Glomerular visceral epithelial cell (primary cell): ENCODE measurements at regions not wholly inside any gene's neighbourhood (a gene's known extent, or its start where the extent isn't known, plus 50 kb on each side); places are given as distances from the start of the nearest gene placed in this dataset.

Source experiments
- DNase-seq: peaks from one replicate; pipeline ENCODE4 v3.0.0-alpha.2; 2016; ENCODE audit errors: extremely low spot score

DNA sequence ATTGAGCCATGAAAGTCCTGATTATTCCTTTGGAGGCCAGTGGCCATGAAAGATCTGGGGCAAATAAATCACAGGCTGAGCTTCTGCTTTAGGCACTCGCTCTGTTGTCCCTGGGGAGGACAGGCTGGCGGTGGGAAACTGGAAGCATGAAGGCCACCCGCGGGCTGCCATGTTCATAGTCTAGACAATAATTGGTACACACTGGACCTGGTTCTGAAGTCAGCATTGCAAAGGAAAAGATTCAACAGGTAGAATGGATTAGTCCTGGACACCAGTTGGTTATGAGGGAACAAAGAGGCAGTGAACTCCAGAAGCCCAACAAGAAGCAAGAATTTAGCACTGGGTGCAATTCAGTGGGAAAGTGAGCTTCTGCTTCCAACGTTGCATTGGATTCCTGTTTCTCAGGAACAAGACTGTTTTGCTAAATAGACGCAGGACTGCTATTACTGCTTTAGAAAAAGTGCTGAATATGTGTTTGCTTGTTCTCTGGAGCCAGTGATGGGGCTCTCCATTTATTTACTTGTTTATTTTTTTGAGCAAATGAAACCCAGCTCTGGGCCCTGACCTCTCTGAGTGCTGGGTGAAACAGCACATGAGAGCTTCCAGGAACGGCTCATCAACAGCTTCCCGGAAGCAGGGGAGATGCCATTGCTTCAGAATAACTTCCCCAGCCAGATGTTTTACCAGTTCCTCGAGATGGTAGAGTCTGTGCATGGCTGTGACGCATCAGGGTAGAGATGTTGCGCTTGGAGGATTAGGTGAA, 336.4 kb downstream of the ZNF536 start:
- no peak for DNase-seq

DNA sequence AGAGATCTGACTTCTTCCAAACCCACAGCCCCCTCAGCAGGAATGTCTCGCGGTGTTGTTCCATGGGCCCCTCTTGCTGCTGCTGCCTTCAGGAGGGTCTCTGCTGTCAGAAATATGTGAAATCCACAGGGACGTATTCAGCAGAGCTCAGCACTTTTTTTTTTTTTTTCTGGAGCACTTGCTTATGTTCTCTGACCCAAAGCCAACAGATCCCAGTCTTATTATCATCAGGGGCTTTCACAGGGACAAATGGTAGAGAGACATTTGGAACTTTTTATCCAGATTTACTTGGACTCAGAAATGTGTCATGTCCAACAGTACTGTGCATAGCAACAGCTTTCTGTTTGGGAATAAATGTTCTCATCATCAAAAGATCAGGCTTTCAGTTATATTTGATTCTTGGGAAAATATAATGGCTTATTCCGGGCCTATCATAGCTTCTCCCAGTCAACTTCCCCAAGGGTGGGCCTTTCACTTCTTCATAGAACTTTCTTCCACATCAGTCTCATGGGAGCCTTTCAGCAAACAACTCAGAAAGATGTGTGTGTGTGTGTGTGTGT, 332.7 kb downstream of the ZNF536 start:
- no peak for DNase-seq

DNA sequence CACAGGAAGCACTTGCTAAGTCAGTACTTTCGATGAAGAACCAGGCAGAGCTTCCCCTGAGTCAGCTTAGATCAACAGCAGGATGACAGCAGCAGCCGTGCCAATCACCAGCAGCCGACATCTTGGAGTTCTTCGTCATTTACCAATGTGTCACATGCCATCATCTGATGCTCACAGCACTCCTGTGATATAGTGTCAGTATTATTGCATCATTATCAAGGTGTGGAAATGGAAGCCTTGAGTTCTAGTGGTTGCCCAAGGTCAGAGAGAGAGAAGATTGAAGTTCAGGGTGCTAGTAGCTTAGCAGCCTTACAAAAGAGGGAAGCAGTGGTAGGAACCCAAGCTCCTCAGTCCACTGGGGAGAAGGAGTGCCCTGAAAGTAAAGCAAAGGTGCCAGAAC, 331.5 kb downstream of the ZNF536 start:
- DNase-seq: no peak

DNA sequence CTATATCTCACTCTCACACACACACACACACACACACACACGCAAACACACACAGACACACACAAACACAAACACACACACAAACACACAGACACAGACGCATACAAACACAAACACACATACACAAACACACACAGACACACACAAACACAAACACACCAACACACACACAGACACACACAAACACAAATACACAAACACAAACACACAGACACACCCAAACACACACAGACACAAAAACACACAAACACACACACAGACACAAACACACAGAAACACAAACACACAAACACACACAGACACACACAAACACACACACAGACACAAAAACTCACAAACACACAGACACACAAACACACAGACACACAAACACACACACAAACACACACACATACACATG, 329.0 kb downstream of the ZNF536 start:
- DNase-seq: no peak

DNA sequence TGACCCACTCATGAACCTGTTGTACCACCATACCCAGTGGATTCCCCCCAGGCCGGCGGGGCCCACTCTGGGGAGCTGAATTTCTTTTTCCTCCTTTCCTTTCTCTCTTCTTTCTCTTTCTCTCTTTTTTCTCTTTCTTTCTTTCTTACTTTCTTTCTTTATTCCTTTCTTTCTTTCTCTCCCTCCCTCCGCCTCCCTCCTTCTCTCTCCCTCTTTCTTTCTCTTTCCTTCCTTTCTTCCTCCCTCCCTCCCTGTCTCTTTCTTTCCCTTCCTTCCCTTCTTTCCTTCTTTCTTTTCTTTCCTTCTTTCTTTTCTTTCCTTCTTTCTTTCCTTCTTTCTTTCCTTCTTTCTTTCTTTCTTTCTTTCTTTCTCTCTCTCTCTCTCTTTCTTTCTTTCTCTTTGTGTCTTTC, 327.7 kb downstream of the ZNF536 start:
- no peak for DNase-seq

DNA sequence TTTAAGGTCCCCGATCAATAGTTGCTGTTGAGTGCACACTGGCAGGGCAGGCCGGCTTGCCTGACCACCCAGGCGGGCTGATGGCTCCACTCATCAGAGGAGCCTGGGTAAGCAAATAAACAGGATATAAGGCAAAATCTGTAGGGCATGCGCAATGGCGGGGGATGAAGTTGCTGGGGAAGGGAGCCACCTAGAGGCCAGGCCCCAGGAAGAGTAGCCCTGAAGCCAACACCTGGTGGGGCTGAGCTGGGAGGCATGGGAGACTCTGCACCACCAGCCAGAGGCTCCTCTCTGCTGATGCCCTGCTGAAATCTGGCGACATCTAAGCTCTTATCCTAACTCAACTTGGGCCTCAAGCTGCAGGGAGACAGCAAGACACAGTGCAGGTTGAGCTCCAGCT, 324.3 kb downstream of the ZNF536 start:
- no peak for DNase-seq

DNA sequence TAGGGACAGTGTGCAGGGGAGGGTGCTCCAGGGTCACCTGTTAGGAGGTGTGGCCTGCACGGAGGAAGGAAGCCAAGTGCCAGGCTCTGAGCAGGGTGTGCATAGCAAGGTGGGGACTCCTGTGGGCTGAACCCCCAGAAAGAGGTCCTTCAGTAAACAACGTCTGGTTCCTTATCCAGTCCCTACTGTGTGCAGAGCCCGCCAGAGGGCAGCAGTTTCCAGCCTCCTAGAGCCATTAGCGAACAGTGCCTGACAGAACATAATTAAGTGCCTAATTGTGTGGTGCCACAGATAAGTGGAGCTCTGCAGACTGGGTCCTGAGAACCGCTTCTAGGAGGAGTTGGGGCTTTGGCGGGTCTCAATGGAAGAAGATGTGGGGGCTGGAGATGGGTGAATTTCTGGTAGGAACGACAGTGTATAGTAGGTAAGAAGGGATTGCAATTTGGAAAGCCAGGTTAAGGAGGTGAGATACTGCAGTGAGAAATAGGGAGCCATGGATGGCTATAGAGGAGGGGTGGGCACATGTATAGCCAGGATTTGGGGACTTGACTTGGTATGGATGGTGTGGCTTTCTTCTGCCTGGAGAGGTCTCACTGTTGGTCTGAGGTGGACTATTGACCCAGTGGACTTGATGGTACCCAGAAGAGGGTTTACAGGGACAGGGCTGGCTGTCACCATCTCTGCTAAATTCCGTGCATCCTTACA, 323.1 kb downstream of the ZNF536 start:
- DNase-seq: no peak

DNA sequence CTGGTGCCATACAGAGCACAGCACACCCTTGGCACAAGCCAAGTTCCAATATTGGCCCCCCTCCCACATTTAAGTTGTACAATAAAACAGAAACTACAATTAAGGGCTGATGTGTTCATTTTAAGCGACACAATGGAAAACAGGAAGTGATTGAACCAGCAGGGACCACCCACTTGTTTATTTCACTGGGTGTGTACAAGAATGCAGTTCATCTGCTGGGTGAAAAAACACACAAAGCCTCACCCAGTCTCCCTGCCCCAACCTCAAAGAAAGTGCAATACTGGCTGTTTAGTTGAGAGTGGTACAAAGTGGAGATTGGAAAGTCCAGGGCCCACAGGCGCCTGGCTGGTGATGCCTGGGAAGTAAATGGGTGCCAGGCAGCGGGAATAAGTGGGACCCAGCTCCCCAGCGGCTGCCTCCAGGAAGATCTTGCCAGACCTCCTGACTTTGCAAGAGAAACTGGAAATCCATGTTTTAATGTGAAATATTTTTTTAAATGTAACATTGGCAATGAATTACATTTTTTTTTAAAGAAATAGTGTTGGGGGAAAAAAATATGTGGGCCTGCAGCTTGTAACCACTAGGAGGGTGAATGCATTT, 322.1 kb downstream of the ZNF536 start:
- no peak for DNase-seq

DNA sequence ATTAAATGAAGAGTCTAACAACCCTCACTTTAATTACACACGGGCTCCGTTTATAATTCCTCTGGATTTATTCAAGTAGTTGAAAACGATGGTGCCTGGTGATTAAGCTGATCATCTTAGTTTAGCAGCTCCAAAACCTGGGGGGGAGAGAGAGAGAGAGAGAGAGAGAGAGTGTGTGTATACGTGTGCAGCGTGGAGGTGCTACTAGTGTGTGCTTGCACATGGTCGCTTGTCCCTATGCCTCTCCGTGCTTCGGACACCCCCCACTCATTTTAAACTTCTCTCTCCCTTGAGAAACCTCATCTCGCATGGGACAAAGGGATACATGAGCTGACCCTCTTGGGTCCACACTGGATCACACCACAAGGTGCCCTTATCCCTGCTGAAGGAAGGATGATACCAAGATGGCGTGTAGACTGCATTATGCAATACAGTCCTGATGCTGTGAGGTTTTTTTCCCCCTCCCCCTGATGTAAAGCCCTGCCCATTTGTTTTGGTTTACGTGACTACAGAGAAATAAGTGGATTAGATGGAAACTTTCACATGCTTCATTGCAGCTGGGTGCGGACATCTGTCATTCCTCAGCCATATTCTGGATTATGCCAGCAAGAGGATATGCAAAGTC, 320.8 kb downstream of the ZNF536 start:
- DNase-seq: no peak

DNA sequence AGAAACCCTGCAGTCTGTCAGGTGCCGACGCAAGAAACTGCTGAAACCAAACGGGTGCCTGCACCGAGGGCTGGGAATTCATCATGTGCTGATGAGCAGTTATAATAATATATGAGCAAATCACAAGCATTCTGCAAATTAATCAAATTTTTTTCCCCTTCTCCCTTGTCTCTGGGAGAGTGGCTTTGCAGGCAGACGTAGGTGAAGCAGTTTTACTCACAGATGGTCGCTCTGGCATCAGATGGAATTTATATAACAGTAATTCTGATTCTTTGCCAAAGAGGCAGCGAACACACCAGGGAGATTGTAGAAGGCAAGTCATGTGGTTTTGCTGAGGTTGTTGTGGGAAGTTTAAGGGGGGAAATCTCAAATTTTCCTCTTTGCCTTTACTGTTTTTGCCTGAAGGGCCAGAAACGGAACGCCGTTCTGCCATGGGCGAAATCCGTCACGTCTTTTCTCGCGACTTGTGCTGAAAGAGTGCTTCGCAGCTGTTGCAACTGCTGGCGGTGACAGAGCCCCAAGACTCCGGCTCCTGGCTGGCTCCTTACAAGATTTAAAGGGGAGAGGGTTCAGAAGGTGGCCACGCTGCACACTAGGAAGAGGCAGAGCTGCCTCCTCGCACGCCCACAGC, 320.1 kb downstream of the ZNF536 start:
- no peak for DNase-seq

DNA sequence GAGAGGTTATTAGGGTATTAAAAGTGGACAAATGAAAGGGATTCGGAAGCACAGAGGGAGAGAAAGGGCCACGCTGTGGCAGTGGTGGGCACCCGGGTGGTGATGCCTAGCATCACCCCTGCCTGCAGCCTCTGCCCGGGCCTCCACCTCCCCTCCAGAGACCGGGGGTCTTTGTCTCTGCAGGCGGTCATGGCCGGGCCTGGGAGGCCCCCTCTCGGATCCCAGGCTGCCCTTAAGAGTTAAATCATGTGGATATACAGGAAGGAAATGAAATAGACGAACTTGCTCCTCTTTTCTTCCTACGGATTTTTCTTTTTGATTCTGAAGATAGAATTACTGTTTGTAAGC, 319.6 kb downstream of the ZNF536 start:
- DNase-seq: no peak

DNA sequence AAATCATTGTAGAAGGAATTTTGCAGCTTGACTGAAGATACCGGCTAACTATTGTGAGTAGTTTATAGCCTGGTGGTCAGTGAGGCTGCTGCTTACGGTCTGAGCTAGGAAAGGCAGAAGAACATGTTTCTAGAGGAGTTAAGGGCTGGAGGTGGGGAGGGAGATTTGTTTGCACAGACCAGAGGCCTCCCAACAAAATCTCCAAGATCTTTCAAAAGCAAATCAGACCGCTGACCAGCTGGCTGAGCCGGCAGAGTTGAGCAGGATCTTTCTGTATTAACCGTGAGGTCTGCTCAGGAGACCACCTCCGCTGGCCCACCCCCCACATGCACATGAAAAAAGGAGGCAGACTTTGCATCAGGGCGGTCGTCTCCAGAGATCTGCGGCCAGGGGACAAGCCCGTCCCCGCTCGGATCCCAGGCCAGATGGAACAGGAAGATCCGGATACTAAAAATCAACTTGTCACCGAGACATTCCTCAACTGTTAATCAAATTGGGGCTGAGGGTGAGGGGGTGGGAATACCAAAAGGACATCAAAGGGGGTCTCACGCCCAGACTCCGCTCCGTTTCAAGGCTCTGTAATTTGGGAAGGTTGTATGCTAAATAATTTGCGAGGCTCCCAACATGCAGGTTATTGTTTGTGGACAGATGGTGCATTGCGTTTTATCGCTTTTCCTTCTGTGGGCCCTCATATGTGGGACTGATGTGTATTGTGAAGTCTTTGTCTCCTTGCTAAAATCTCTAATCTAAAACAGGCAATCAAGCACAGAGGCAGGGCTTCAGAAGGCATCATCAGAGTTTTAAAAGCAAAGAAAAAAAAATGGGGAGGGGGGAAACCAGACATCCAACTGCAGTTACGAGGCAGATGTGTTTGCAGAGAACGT, 319.0 kb downstream of the ZNF536 start:
- no peak for DNase-seq

DNA sequence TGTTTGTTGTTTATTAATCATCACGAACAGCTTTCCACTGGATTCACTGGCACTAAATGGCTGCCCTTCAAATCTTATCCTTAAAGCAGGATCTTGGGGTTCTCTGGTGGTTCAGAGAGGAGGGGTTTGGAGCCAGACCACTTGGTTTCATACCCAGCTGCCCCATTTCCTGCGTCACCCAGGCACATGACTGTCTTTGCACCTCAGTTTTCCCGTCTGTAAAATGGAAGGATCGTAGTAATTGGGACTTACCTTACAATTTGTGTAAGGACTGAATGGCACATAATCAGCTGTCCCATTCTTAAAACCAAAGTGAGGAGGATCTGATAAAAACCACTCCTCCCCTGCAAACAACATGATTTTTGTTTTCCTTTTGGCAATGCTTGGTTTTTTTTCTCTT, 318.3 kb downstream of the ZNF536 start:
- DNase-seq: no peak

DNA sequence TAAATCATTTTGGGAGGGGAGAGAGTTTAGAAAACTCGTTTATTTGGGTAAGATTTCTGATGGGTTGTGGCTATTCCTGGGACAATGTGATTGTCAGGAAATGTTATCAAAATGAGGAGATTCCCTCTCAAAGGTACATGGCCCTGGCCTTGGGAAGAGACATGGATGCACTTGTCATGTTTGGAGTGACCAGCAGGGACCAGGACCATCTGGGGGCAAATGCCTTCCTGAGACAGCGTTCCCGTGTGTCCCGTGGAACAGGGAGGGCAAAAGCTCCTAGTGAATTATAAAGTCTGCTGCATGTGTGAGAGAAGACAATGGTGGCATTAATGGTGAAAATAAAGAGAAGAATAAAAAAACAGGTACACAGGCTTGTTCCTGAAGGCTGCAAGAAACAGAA, 317.3 kb downstream of the ZNF536 start:
- DNase-seq: no peak

DNA sequence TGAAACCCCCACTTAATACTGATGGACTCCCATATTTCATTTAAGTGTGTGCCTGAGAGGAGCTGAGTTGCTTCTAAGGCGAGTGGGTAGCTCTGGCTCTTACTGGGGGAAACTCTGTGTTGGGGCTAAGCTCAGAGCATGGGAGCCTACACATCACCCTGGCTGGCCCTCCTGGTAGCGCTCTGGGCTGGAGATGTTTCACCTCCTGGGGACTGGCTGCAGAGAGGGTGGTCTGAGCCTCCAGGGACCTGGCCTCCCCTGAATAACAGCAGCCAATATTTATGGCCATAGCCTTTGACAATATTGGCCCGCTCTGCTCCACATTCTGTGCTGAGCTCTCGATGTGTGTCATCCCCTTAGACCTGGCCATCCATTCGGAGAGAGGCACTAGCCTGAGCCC, 316.5 kb downstream of the ZNF536 start:
- no peak for DNase-seq

DNA sequence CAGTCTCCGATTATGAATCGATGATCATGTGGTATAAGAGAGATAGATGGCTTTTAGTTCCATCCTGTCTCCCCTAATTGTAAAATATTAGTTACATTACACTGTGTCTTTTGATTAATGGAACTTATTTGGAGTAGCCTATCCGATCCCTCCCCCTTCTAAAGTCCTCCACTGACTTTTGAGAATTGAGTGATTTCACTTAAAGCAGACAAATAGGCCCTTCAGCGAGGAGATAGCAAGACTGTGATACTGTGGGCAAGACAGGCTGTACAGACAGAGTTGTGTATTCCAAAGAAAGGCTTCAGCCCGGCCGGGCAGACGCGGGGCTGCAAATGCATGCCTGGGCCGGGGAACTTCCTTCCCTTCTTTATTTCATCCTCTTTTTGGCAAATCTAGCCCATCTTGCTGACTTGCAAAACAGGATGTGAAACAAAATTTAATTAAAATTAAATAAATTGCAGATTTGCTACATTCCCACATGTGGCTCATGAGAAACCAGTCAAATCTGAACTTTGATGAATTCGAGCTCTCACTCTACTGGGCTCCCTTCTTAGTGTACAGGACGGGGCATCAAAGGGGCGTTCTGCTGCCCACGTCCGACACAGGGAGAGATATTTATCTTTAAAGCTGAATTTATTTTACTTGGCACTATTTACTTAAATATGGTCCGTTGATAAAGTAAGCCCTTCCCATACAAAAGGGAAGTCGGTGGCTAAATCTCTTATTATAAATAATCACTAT, 314.8 kb downstream of the ZNF536 start:
- no peak for DNase-seq

DNA sequence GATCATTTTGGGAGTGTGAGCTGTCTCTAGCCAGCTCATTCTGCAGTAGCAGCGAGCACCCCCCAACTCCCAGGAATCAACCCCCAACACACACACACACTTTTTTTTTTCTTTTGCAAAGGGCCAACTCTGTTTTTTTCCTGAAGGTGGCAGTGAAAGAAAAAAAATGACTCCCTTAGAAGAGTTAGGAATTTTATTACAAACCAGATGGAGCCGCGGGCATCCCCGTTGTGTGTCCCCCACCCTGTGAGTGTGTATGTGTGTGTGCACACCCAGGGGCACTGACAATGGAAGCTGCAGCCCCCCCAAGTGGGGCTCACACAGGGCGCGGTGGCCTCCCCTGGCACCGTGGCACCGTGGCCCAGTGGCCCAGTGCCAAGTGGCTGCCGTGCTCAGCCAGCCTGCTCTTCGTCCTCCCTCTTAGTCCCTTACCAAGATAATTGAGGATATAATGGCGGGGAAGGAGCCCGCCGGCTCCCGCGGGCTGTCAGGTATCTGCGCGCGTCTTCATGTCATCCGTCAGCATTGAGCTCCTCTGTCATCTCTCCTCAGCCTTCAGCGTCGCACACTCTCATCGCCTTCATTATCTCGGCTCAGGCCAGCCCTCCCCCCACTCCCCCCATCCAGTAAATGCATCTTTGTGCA, 314.1 kb downstream of the ZNF536 start:
- DNase-seq: no peak

DNA sequence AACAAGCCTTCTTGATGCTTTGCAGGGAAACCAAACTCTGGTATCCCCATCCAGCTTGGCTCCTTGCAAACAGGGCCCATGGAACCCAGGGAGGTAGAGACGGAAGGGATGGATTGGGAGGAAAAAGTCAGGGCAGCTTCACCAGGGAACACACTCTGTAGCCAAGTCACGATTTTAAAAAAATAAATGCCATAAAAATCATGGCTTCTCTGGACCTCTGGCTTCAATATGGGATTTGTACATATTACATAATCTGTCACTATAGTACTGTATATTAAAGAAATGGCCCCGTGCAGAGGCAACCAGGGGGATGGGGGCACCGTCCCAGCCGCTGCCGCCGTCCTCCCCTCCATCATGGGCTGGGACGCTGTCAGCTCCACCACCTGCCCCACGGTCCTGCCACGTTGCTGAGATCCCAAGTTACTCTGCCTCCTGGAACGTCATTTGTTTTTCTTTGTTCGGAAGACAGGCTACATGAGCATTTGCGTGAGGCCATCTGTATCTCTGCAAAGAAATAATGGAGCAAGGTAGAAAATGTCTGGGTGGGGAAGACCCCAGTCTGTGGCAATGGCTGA, 313.3 kb downstream of the ZNF536 start:
- no peak for DNase-seq

DNA sequence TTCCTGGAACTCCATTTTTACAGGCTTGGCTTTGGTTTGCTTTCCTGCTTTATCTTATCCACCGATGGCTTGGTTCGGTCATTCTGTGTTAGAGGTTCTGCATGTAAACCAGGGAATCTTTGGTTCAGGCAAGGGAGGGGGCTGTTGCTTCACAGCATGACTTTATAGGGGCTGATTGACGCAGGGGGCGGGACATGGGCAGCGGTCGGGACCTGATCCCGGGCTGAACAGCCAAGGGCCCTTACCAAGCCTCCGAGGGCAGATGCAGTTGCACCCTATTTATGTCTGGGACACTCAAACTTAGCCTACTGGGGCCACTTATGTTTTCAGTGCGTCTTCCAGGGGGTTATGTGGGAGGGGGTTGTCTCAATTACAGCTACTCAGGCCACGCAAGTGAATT, 312.4 kb downstream of the ZNF536 start:
- DNase-seq: no peak
